ENCODE measurements at regions not wholly inside any gene's neighbourhood (a gene's known extent, or its start where the extent isn't known, plus 50 kb on each side); places are given as distances from the start of the nearest gene placed in this dataset.

DNA sequence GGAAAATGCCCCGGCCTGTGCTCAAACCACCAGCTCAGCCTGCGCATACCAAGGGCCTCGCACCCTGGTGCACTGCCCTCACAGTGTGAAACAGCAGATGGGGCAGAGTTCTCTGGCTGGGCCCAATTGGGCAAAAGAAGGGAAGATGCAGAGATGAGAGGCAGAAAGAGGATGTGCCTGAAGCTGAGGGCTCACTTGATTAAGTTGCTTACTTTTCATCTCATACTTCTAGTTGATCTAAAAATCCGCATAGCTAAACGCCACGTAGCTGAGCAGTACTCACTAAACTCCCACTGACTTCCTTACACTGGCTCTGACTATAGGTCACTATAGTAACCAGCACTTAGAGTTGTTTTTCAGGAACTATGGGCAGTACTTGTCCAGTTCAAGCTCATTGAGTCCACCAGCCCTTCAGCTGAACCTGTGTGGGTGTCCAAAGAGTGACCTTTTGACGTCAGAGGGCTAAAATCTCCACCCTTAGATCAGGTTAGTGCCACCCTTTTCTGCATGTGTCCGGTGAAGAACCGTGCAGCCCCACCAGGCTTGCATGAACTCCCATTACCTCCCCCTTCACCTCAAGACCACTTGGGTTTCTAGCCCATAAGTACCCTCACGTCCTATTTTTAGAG lies 215.2 kb downstream of the AUH start:
- peaks cover 6 to 36% (median 24%) of the 10 kb centered on the region in 4 donors for H3K4me1 Mint-ChIP-seq
- Histone ChIP-seq H3K4me3 (ENCODE audit: low read depth, low read length) (no peak overlapping the region), H3K36me3 (ENCODE audit: control insufficient read depth, insufficient read depth, low read length) (no peaks in the 10 kb centered on the region), H3K4me1 (ENCODE audit: control insufficient read depth, insufficient read depth, low read length, poor library complexity, severe bottlenecking) (peaks cover 18% of the 10 kb centered on the region), H3K27me3 (ENCODE audit: control insufficient read depth, insufficient read depth, low read length) (no peaks in the 10 kb centered on the region), H3K9me3 (ENCODE audit: control insufficient read depth in 2 of 2, low read length in 2 of 2) (peaks cover 0 to 3% of the 10 kb centered on the region in 2 experiments), H3K27ac (ENCODE audit: insufficient read depth, low read length, poor library complexity, severe bottlenecking) (no peak overlapping the region)
- H3K9me3 Mint-ChIP-seq, result peaks cover 0 to 3% (median 0%) of the 10 kb centered on the region in 7 donors
- DNase-seq, result no peak
- no peaks in the 10 kb centered on the region for H3K27me3 Mint-ChIP-seq
- no peak overlapping the region for H3K4me3 Mint-ChIP-seq
- H3K36me3 Mint-ChIP-seq, result no peaks in the 10 kb centered on the region
- peak overlapping the region in 1 of 3 donors; percentile 49 for H3K27ac Mint-ChIP-seq
- no peak for ATAC-seq (ENCODE audit: low read depth in 2 of 2)

GRCh38 chr9:91147079-91147708 lies 214.5 kb downstream of the AUH start:
- Mint-ChIP-seq H3K9me3 (peaks cover 0 to 3% (median 0%) of the 10 kb centered on the region in 7 donors), H3K27ac (peak overlapping the region in 2 of 3 donors; percentile 48 to 49), H3K4me3 (no peak overlapping the region), H3K27me3 (no peaks in the 10 kb centered on the region), H3K36me3 (no peaks in the 10 kb centered on the region), H3K4me1 (peaks cover 6 to 42% (median 29%) of the 10 kb centered on the region in 4 donors)
- Histone ChIP-seq H3K9me3 (ENCODE audit: control insufficient read depth in 2 of 2, low read length in 2 of 2) (peaks cover 0 to 3% of the 10 kb centered on the region in 2 experiments), H3K27ac (ENCODE audit: insufficient read depth, low read length, poor library complexity, severe bottlenecking) (no peak overlapping the region), H3K27me3 (ENCODE audit: control insufficient read depth, insufficient read depth, low read length) (no peaks in the 10 kb centered on the region), H3K4me3 (ENCODE audit: low read depth, low read length) (no peak overlapping the region), H3K36me3 (ENCODE audit: control insufficient read depth, insufficient read depth, low read length) (no peaks in the 10 kb centered on the region), H3K4me1 (ENCODE audit: control insufficient read depth, insufficient read depth, low read length, poor library complexity, severe bottlenecking) (peaks cover 24% of the 10 kb centered on the region)
- ATAC-seq (ENCODE audit: low read depth in 2 of 2) (no peak), DNase-seq (no peak)

DNA sequence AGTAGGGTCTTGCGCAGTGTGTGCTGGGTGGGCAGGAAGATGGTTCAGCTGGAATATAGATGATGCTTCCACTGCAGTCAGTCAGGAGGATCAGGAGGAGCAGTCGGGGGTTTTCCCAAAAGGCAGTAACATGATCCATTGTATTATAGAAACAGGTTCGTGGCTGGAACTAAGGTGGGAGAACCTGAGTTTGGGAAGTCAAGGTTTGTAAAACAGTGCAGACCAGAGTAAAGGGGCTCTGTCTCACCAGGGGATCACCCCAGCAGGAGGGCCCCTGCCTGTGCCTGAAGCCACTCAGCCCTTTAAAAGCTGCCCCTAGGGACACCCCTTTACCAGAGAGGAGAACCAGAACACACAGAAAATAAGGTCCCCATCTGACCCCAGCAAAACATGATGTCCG lies 213.4 kb downstream of the AUH start:
- Histone ChIP-seq H3K4me1 (ENCODE audit: control insufficient read depth, insufficient read depth, low read length, poor library complexity, severe bottlenecking) (peaks cover 24% of the 10 kb centered on the region), H3K27me3 (ENCODE audit: control insufficient read depth, insufficient read depth, low read length) (no peaks in the 10 kb centered on the region), H3K4me3 (ENCODE audit: low read depth, low read length) (no peak overlapping the region), H3K27ac (ENCODE audit: insufficient read depth, low read length, poor library complexity, severe bottlenecking) (no peak overlapping the region), H3K9me3 (ENCODE audit: control insufficient read depth in 2 of 2, low read length in 2 of 2) (peaks cover 0 to 3% of the 10 kb centered on the region in 2 experiments), H3K36me3 (ENCODE audit: control insufficient read depth, insufficient read depth, low read length) (no peaks in the 10 kb centered on the region)
- H3K27me3 Mint-ChIP-seq, result no peaks in the 10 kb centered on the region
- H3K4me3 Mint-ChIP-seq, result no peak overlapping the region
- no peak for DNase-seq
- no peak for ATAC-seq (ENCODE audit: low read depth in 2 of 2)
- peaks cover 6 to 43% (median 30%) of the 10 kb centered on the region in 4 donors for H3K4me1 Mint-ChIP-seq
- peaks cover 0 to 8% (median 3%) of the 10 kb centered on the region in 7 donors for H3K9me3 Mint-ChIP-seq
- no peaks in the 10 kb centered on the region for H3K36me3 Mint-ChIP-seq
- peak overlapping the region in 1 of 3 donors; percentile 48 for H3K27ac Mint-ChIP-seq

DNA sequence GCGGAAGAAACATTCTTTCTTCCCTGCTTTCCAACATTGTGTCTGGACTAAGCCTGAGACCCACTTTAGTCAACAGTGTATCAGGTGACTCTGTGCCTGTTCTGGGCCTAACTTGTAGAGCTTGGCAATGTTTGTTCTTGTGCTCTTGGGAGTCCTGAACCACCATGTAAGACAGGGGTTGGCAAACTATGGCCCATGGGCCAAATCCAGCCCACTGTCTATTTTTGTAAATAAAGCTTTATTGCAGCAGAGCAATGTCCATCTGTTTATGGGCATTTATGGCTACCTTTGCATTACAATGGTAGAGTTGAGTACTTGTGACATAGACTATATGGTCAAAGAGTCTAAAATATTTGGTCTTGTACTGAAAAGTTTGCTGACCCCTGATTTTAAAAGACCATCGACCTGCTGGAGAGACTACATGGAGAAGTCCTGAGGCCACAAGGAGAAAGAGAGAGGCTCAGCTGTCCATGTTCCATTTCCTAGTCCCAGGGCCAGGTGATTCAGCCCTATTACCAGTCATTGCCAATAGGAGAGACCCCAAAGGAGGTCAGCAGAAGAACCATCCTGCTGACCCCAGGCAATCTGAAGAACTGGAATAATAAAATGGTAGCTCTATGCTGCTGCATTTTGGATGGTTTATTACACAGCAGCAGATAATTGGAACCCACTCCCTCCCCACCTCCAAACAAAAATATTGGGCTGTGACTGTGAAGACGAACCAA lies 211.3 kb downstream of the AUH start:
- Mint-ChIP-seq H3K9me3 (peaks cover 0 to 8% (median 3%) of the 10 kb centered on the region in 7 donors), H3K4me1 (peaks cover 6 to 43% (median 31%) of the 10 kb centered on the region in 4 donors), H3K27ac (peak overlapping the region in 2 of 3 donors; percentile 49 to 72), H3K4me3 (peak overlapping the region in 3 of 4 donors; percentile 1 to 22 (median 22)), H3K36me3 (no peaks in the 10 kb centered on the region), H3K27me3 (no peaks in the 10 kb centered on the region)
- Histone ChIP-seq H3K4me1 (ENCODE audit: control insufficient read depth, insufficient read depth, low read length, poor library complexity, severe bottlenecking) (peaks cover 24% of the 10 kb centered on the region), H3K36me3 (ENCODE audit: control insufficient read depth, insufficient read depth, low read length) (no peaks in the 10 kb centered on the region), H3K27me3 (ENCODE audit: control insufficient read depth, insufficient read depth, low read length) (no peaks in the 10 kb centered on the region), H3K27ac (ENCODE audit: insufficient read depth, low read length, poor library complexity, severe bottlenecking) (no peak overlapping the region), H3K4me3 (ENCODE audit: low read depth, low read length) (peak overlapping the region; percentile 8), H3K9me3 (ENCODE audit: control insufficient read depth in 2 of 2, low read length in 2 of 2) (peaks cover 0 to 3% of the 10 kb centered on the region in 2 experiments)
- ATAC-seq (ENCODE audit: low read depth in 2 of 2), result no peak
- DNase-seq, result no peak

GRCh38 chr9:91150998-91151717 lies 210.6 kb downstream of the AUH start:
- Histone ChIP-seq H3K4me3 (ENCODE audit: low read depth, low read length) (peak overlapping the region; percentile 8), H3K4me1 (ENCODE audit: control insufficient read depth, insufficient read depth, low read length, poor library complexity, severe bottlenecking) (peaks cover 24% of the 10 kb centered on the region), H3K27ac (ENCODE audit: insufficient read depth, low read length, poor library complexity, severe bottlenecking) (no peak overlapping the region), H3K36me3 (ENCODE audit: control insufficient read depth, insufficient read depth, low read length) (no peaks in the 10 kb centered on the region), H3K9me3 (ENCODE audit: control insufficient read depth in 2 of 2, low read length in 2 of 2) (peaks cover 0 to 3% of the 10 kb centered on the region in 2 experiments), H3K27me3 (ENCODE audit: control insufficient read depth, insufficient read depth, low read length) (no peaks in the 10 kb centered on the region)
- Mint-ChIP-seq H3K27me3 (no peaks in the 10 kb centered on the region), H3K4me1 (peaks cover 6 to 43% (median 31%) of the 10 kb centered on the region in 4 donors), H3K36me3 (no peaks in the 10 kb centered on the region), H3K27ac (peak overlapping the region in 2 of 3 donors; percentile 49 to 72), H3K9me3 (peaks cover 0 to 8% (median 3%) of the 10 kb centered on the region in 7 donors), H3K4me3 (peak overlapping the region; percentile 1 to 22 (median 20))
- DNase-seq (peak in 2 of 3 donors; percentile 77 to 85), ATAC-seq (ENCODE audit: low read depth in 2 of 2) (peak; percentile 87 to 91)

- peak overlapping the region; percentile 8 for H3K4me3 ChIP-seq (ENCODE audit: low read depth, low read length)
- no peak for DNase-seq
- H3K4me1 ChIP-seq (ENCODE audit: control insufficient read depth, insufficient read depth, low read length, poor library complexity, severe bottlenecking), result peaks cover 20% of the 10 kb centered on the region
- no peaks in the 10 kb centered on the region for H3K27me3 Mint-ChIP-seq
- no peak overlapping the region for H3K27ac ChIP-seq (ENCODE audit: insufficient read depth, low read length, poor library complexity, severe bottlenecking)
- H3K27me3 ChIP-seq (ENCODE audit: control insufficient read depth, insufficient read depth, low read length), result no peaks in the 10 kb centered on the region
- peaks cover 6 to 43% (median 31%) of the 10 kb centered on the region in 4 donors for H3K4me1 Mint-ChIP-seq
- peaks cover 0 to 3% of the 10 kb centered on the region in 2 experiments for H3K9me3 ChIP-seq (ENCODE audit: control insufficient read depth in 2 of 2, low read length in 2 of 2)
- ATAC-seq (ENCODE audit: low read depth in 2 of 2), result no peak
- peaks cover 0 to 8% (median 3%) of the 10 kb centered on the region in 7 donors for H3K9me3 Mint-ChIP-seq
- H3K4me3 Mint-ChIP-seq, result peak overlapping the region in 1 of 4 donors; percentile 52
- peak overlapping the region in 1 of 3 donors; percentile 75 for H3K27ac Mint-ChIP-seq
- no peaks in the 10 kb centered on the region for H3K36me3 Mint-ChIP-seq
- H3K36me3 ChIP-seq (ENCODE audit: control insufficient read depth, insufficient read depth, low read length), result no peaks in the 10 kb centered on the region
Observed at GRCh38 chr9:91151718-91152095, 210.0 kb downstream of the AUH start.

- no peak overlapping the region for H3K27ac ChIP-seq (ENCODE audit: insufficient read depth, low read length, poor library complexity, severe bottlenecking)
- H3K9me3 ChIP-seq (ENCODE audit: control insufficient read depth in 2 of 2, low read length in 2 of 2), result no peaks in the 10 kb centered on the region
- H3K36me3 ChIP-seq (ENCODE audit: control insufficient read depth, insufficient read depth, low read length), result no peaks in the 10 kb centered on the region
- H3K36me3 Mint-ChIP-seq, result no peaks in the 10 kb centered on the region
- H3K27me3 Mint-ChIP-seq, result no peaks in the 10 kb centered on the region
- ATAC-seq (ENCODE audit: low read depth in 2 of 2), result no peak
- H3K27ac Mint-ChIP-seq, result no peak overlapping the region
- H3K4me1 ChIP-seq (ENCODE audit: control insufficient read depth, insufficient read depth, low read length, poor library complexity, severe bottlenecking), result peaks cover 20% of the 10 kb centered on the region
- peaks cover 0 to 5% (median 2%) of the 10 kb centered on the region in 7 donors for H3K9me3 Mint-ChIP-seq
- H3K27me3 ChIP-seq (ENCODE audit: control insufficient read depth, insufficient read depth, low read length), result no peaks in the 10 kb centered on the region
- no peak for DNase-seq
- peaks cover 0 to 26% (median 21%) of the 10 kb centered on the region in 4 donors for H3K4me1 Mint-ChIP-seq
- no peak overlapping the region for H3K4me3 ChIP-seq (ENCODE audit: low read depth, low read length)
- H3K4me3 Mint-ChIP-seq, result no peak overlapping the region
Observed at GRCh38 chr9:91154686-91155085, 207.0 kb downstream of the AUH start.
